K562 (cell line): ENCODE measurements at regions not wholly inside any gene's neighbourhood (a gene's known extent, or its start where the extent isn't known, plus 50 kb on each side); places are given as distances from the start of the nearest gene placed in this dataset.
A peak's percentile ranks its signal among the peaks of the same experiment; 100 is the strongest.
"Not testable (repeated sequence)": the region's sequence is repeated elsewhere in the genome, so short reads cannot be mapped to it uniquely, and the experiment has no call there.

Experiments
- ATAC-seq: fragments of 200-7000 bp; cut with Tn5 transposase; 3 replicates; pipeline ENCODE4 v1.9.1; 2020; ENCODE audit warnings: moderate library complexity
- BruUV-seq: library from RNA; stranded (reverse); fragments of 400-500 nt; replicated peaks from 2 replicates; lab custom pipeline; 2021; lab: Mats Ljungman, UMichigan
- CTCF ChIA-PET: fragments of 300-600 bp; formaldehyde crosslinking; extraction: SDS; loops from one replicate; lab custom pipeline; 2021; ENCODE audit warnings: low intra/inter-chr PET ratio; lab: Yijun Ruan, JAX
- POLR2A ChIA-PET: fragments of 300-600, 350-650 bp; sonication (Branson Sonifier 250); formaldehyde crosslinking; extraction: SDS; loops from one replicate; lab custom pipeline; 2021; ENCODE audit warnings: antibody characterized with exemption, inconsistent platforms; lab: Yijun Ruan, JAX
- DNase-seq, 4 experiments: peaks; one replicate each; pipeline versions ENCODE4 v3.0.0 to v3.0.0-alpha.2; 2011 to 2018; ENCODE audit warnings: low spot score in 3 of 4, mixed read lengths in 3 of 4; ENCODE audit errors: extremely low read depth in 1 of 4
- FAIRE-seq: peaks from 2 replicates; lab custom pipeline; 2011; peaks lifted over from hg19 to GRCh38; lab: Jason Lieb, UNC
- H2AFZ ChIP-seq: 2 replicates; pipeline ENCODE4 v1.6.0; 2011; ENCODE audit warnings: low read depth, low read length, control low read depth, inconsistent platforms
- H3K27ac ChIP-seq: fragments of 200-600 bp; 3 replicates; pipeline ENCODE4 v1.8.0; 2011; ENCODE audit warnings: low read depth, mild to moderate bottlenecking, control low read depth, inconsistent platforms, low read length, moderate library complexity, mixed read lengths; ENCODE audit errors: extremely low read depth
- H3K27me3 ChIP-seq, 2 experiments: fragments of 300-600 bp in 1 of 2; 2 replicates in 1 of 2; 3 replicates in 1 of 2; pipeline versions ENCODE4 v1.6.0 to v1.8.0; 2011; ENCODE audit warnings: inconsistent platforms in 2 of 2, low read length in 2 of 2, mild to moderate bottlenecking in 1 of 2, mixed read lengths in 1 of 2, moderate library complexity in 1 of 2; ENCODE audit not compliant: control insufficient read depth in 2 of 2, insufficient read depth in 2 of 2
- H3K36me3 ChIP-seq: fragments of 300-600 bp; 3 replicates; pipeline ENCODE4 v1.8.0; 2011; ENCODE audit warnings: mild to moderate bottlenecking, low read length, inconsistent platforms; ENCODE audit not compliant: control insufficient read depth, insufficient read depth
- H3K4me1 ChIP-seq, 2 experiments: fragments of 200-600 bp in 1 of 2; replicated peaks in 1 of 2; 2 replicates in 1 of 2; 3 replicates in 1 of 2; pipeline versions ENCODE4 v1.5.1 to v1.8.0; 2011; ENCODE audit warnings: inconsistent platforms in 2 of 2, low read length in 2 of 2, mild to moderate bottlenecking in 1 of 2, mixed read lengths in 1 of 2, moderate library complexity in 1 of 2; ENCODE audit not compliant: control insufficient read depth in 2 of 2, insufficient read depth in 2 of 2
- H3K4me2 ChIP-seq: 2 replicates; pipeline ENCODE4 v1.6.1; 2011; ENCODE audit warnings: low read length, control low read depth, inconsistent platforms, mixed read lengths; ENCODE audit not compliant: insufficient read depth
- H3K4me3 ChIP-seq: fragments of 200-600 bp; sonication (generic), shearing (Covaris generic); 2 replicates; pipeline ENCODE4 v1.5.1; 2016; ENCODE audit warnings: control low read depth, inconsistent platforms
- H3K79me2 ChIP-seq: fragments of 200-600 bp; 3 replicates; pipeline ENCODE4 v1.8.0; 2011; ENCODE audit warnings: low read length, inconsistent platforms; ENCODE audit not compliant: control insufficient read depth, insufficient read depth
- H3K9ac ChIP-seq, 2 experiments: 2 replicates each; pipeline versions ENCODE4 v1.6.0 to v1.6.1; 2011; ENCODE audit warnings: low read depth in 2 of 2, low read length in 2 of 2, control low read depth in 1 of 2, inconsistent platforms in 1 of 2, mild to moderate bottlenecking in 1 of 2, mixed read lengths in 1 of 2; ENCODE audit not compliant: insufficient read depth in 1 of 2
- H3K9me1 ChIP-seq: one replicate; pipeline ENCODE4 v1.6.0; 2011; ENCODE audit warnings: inconsistent platforms, mild to moderate bottlenecking, low read length, moderate library complexity; ENCODE audit not compliant: control insufficient read depth, insufficient read depth
- H3K9me3 ChIP-seq: replicated peaks from 2 replicates; pipeline ENCODE4 v1.5.1; 2011; ENCODE audit warnings: low read depth, low read length, inconsistent platforms; ENCODE audit not compliant: control insufficient read depth, insufficient read depth
- H4K20me1 ChIP-seq: replicated peaks from 2 replicates; pipeline ENCODE4 v1.6.1; 2011; ENCODE audit warnings: low read length, inconsistent platforms, mixed read lengths; ENCODE audit not compliant: control insufficient read depth, insufficient read depth
- RBM25 ChIP-seq: fragments of 200-400 bp; formaldehyde crosslinking; IDR thresholded peaks from 2 replicates; pipeline ENCODE4 v1.6.1; 2018; ENCODE audit warnings: low read length, low read depth, moderate library complexity; ENCODE audit not compliant: severe bottlenecking
- SRF ChIP-seq, 2 experiments: fragments of 250-450, 450-650 bp in 1 of 2; sonication (Bioruptor Pico) in 1 of 2; sonication (generic) in 1 of 2; formaldehyde crosslinking; IDR thresholded peaks; 2 replicates each; pipeline versions ENCODE4 v1.5.0 to v1.5.1; 2020 to 2022; ENCODE audit warnings: mild to moderate bottlenecking in 1 of 2, missing genetic modification reagents in 1 of 2
- ZNF146 ChIP-seq: IDR thresholded peaks from one replicate; pipeline ENCODE4 v1.6.1; 2018; ENCODE audit warnings: missing compliant biosample characterization; ENCODE audit not compliant: unreplicated experiment
- ZNF431 ChIP-seq: sonication (generic); formaldehyde crosslinking; IDR thresholded peaks from 2 replicates; pipeline ENCODE4 v1.8.0; 2022; ENCODE audit warnings: mild to moderate bottlenecking, missing genetic modification reagents
- WGBS: fragments of 100-300 bp; shearing (Covaris generic); methylation state at CpG from one replicate; pipeline ENCODE4 v1.1.6; 2016; ENCODE audit warnings: low coverage, mixed read lengths; ENCODE audit not compliant: insufficient coverage; ENCODE audit errors: missing lambda C conversion rate; 5-methylcytosine and 5-hydroxymethylcytosine counted together
- in situ Hi-C: fragments of 300-500 bp; cut with MboI; formaldehyde crosslinking; loops from 4 replicates; pipeline ENCODE4 v1.15.0; 2018; ENCODE audit warnings: inconsistent platforms, mixed read lengths
- intact Hi-C: fragments of 100-400 bp; cut with micrococcal nuclease; formaldehyde crosslinking; loops from 2 replicates; pipeline ENCODE4 v1.14.2; 2022

GRCh38 chr1:221583465-221583864, 158.4 kb downstream of the DUSP10 start (continued):
- no peak for TF ChIP-seq SRF (CRISPR knock-in tag; IDR thresholded peaks at IDR 0.05)

DNA sequence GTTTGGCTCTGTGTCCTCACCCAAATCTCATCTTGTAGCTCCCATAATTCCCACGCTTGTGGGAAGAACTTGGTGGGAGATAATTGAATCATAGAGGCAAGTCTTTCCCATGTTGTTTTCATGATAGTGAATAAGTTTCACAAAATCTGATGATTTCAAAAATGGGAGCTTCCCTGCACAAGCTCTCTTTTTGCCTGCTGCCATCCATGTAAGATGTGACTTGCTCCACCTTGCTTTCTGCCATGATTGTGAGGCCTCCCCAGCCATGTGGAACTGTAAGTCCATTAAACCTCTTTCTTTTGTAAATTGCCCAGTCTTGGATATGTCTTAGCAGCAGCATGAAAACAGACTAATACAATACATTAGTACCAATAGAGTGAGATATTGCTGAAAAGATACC, 154.9 kb downstream of the DUSP10 start:
- intact Hi-C loops, H3K4me2 ChIP-seq, H3K4me3 ChIP-seq, H3K36me3 ChIP-seq, H3K9me1 ChIP-seq, H3K79me2 ChIP-seq, H3K27me3 ChIP-seq, H3K9me3 ChIP-seq, H3K9ac ChIP-seq, POLR2A ChIA-PET, in situ Hi-C loops, H3K4me1 ChIP-seq, H4K20me1 ChIP-seq, BruUV-seq, H3K27ac ChIP-seq, ATAC-seq, DNase-seq, FAIRE-seq, H2AFZ ChIP-seq: not testable (repeated sequence)
- WGBS = 8% methylated on average over 1 of the region's 1 CpG
- CTCF ChIA-PET = interaction anchor here (0.6 kb wide), 1 partner anchor 14 kb away, joined by 4 read pairs; no protein-coding TSS in a partner anchor
- peak; percentile 95 for TF ChIP-seq ZNF431 (CRISPR knock-in tag)

GRCh38 chr1:221591250-221591649, 150.6 kb downstream of the DUSP10 start:
- H4K20me1 ChIP-seq, in situ Hi-C loops, H3K79me2 ChIP-seq, H3K4me2 ChIP-seq, POLR2A ChIA-PET, H2AFZ ChIP-seq, CTCF ChIA-PET, H3K36me3 ChIP-seq, H3K27ac ChIP-seq, H3K4me1 ChIP-seq, H3K9me1 ChIP-seq, H3K4me3 ChIP-seq, H3K9me3 ChIP-seq, H3K27me3 ChIP-seq, ATAC-seq, BruUV-seq, H3K9ac ChIP-seq, FAIRE-seq, DNase-seq: not testable (repeated sequence)
- TF ChIP-seq RBM25 (peak; percentile 28), ZNF146 (CRISPR knock-in tag) (peak; percentile 95)
- intact Hi-C loops = loop anchor here (5.0 kb wide), 1 partner anchor 39 kb away; no protein-coding TSS in a partner anchor
